NCI-H460 (cell line): ENCODE measurements at regions not wholly inside any gene's neighbourhood (a gene's known extent, or its start where the extent isn't known, plus 50 kb on each side); places are given as distances from the start of the nearest gene placed in this dataset.
"Not testable (repeated sequence)": the region's sequence is repeated elsewhere in the genome, so short reads cannot be mapped to it uniquely, and the experiment has no call there.

Source experiments
- DNase-seq: peaks from one replicate; pipeline ENCODE4 v3.0.0-alpha.2; 2016; ENCODE audit warnings: low read depth; ENCODE audit errors: extremely low read depth

DNA sequence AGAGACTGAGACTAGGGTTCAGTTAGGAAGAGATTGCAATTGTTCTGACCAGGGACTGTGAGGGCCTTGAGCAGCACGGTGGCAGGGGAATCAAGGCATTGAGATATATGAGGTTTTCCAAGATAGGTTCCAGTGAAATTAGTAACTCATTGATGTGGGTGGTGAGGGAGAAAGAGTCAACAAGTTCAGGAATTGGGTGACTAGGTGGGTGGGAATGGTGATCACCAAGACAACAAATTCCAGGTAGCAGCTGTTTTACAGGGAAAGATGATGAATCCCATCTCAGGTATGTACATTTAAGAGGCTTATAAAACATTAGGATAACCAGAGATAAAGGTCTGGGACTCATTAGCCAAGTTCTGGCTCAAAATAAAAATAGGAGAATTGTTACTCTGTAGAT is 251.5 kb upstream of the MGAT5 start:
- DNase-seq: no peak

GRCh38 chr2:134002921-134003320 is 251.0 kb upstream of the MGAT5 start:
- DNase-seq: no peak

DNA sequence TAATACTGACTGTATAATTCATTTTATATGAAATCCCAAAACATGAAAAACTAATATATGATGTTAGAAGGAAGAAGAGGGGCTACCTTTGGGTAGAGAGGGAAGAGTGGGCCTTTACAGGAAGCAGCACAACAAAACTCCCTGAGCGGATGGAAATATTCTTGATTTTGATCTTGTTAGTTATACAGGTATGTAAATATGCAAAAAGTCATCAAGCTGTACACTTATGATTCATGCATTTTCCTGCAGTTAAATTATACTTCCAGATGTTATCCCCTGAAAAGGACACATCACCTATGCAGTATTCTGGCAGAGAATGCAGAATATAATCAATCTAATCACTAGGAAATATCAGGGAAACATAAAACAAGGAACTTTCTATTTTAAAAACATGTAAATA is 249.4 kb upstream of the MGAT5 start:
- DNase-seq: no peak

DNA sequence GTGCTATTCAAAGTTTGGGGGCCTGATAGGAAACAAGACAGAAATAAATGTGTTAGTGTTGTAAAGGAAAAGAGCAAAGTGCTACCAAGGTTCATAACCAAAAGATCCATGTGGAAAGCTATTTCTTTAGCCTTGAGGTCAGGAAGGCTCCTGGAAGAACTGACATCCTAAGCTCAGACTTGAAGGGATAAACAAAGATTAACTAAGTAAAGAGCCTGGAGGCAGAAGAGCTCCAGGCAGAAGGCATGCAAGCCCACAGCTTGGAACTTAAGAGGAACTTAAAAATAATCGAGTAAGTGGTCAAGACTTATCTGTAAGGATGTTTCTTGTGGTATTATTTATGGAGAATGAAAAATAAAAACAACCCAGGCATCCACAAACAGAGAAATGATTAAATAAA is 245.0 kb upstream of the MGAT5 start:
- DNase-seq: no peak

DNA sequence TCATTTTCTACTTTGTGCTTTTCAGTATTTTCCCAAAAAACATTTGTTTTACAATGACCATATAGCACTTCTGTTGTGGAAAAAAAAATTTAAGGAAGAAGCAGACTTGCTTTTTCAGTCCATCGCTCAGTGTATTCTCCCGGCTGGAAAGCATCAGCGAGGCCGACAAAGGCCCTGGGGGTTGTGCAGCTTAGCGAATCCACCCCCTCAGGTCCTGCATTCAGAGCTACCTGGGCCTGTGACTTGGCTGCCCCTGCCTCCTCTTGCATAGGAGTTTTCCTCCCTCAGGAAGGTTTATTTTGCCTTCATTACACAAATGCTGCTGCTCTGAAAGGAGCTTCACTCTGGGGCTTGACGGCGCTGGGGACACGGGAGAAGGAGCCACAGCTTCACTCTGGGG is 244.4 kb upstream of the MGAT5 start:
- DNase-seq: no peak

DNA sequence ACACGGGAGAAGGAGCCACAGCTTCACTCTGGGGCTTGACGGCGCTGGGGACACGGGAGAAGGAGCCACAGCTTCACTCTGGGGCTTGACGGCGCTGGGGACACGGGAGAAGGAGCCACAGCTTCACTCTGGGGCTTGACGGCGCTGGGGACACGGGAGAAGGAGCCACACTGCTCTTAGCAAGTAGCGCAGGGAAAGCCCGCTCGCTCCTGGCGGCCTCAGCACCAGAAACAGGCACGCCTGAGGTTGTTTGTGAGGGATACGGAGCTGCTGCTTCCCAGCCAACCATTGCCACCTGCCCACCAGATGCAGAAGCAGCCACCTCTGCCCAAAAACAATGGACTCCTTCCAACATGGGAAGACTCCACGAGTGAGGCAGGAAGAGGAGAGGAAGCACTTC is 244.0 kb upstream of the MGAT5 start:
- DNase-seq: not testable (repeated sequence)

DNA sequence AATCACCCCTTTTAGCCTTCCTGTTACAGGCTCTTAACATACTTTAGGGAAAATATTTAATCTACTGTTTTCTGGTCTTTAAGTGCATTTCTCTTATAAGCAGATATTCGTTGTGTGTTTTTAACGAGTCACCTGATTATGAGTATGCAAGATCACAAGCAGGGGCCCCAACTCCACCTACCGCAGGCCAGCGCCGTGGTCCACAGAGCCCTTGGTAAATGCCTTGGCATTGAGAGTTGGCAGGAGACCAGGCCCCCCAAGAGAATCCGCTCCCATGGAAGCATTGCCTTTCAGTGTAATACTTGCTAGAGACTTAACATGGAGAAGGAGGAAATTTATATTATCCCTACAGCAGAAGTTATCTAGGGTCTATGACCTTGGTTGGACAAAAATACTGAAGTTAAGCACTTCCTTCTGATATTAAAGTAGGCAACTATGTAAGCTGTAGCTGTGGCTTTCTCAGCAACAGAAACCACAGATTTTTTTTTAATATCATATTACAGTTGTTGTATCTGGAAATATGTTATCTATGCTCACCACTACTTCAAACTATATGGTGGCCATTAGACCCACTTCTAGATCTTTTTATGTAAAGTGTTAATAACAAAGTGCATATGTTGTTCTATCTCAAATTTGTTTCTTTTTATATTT is 241.8 kb upstream of the MGAT5 start:
- DNase-seq: no peak

DNA sequence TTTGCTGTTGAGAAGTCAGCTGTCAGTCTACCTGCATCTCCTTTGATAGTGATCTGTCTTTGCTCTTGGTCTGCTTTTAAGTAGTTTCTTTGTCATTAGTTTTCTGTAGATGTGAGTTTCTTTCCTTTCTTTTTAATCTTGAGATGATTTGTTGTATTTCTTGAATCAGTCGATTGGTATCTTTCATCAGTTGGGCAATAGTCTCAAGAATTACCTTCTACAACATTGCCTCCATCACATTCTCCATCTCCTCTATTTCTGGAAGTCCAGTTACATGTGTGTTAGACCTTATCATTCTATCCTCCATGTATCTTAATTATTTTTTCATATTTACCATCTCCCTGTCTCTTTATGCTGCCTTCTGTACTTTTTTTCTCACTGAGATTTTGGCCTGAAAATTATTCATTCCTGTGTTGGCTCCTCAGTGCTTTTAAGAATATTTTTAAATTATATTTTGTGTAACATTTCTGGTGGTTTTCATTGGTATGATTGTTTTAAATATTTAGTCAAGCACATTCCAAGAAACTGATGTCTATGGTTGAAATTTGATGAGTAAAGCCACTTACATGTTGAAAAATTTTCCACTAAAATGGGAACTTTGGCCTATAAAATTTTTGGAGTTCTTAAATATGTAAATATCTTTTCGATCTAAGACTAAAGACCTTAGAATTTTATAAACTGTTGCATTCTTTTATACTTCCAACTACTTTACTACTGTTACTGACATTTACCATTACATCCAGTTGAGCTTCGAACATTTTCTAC is 239.5 kb upstream of the MGAT5 start:
- DNase-seq: no peak

DNA sequence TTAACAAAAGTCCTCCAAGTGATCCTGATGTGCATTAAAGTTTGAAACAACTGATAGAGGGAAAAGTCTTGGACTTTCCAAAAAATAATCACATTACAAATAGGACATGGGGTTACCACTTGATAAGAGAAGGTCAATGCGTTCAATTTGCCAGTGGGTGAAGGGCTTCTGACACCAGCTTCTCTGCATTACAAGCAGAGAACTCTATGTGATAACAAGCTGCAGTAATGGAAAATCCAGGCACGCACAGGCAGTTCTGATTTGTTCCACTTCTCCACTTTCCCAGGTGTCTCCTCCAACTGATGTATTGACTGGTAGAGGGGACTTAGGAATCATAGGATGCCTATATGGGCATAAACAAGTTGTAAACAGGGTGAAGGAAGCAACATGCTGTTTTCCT is 234.0 kb upstream of the MGAT5 start:
- no peak for DNase-seq

- DNase-seq: no peak
These were observed 233.3 kb upstream of the MGAT5 start for GRCh38 chr2:134020608-134021007.

- DNase-seq: no peak
These were observed 231.9 kb upstream of the MGAT5 start for GRCh38 chr2:134021830-134022524.

DNA sequence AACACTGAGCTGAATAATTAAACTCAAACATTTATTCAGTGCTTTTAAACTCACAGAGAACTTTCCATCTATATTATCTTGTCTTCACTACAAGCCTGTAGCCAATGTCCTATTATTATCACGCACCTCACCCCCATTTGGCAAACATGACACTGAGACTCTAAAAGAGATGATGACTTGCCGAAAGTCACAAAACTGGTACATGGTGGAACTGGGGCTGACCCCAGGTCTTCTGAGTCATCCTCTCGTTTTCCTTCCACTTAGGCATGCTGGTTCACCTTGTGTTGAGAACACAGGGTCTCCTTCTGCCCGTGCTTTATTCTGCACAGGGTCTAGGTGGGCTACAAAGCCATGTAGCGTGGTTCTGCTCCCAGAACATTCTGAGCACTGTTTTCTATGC is 230.0 kb upstream of the MGAT5 start:
- no peak for DNase-seq

DNA sequence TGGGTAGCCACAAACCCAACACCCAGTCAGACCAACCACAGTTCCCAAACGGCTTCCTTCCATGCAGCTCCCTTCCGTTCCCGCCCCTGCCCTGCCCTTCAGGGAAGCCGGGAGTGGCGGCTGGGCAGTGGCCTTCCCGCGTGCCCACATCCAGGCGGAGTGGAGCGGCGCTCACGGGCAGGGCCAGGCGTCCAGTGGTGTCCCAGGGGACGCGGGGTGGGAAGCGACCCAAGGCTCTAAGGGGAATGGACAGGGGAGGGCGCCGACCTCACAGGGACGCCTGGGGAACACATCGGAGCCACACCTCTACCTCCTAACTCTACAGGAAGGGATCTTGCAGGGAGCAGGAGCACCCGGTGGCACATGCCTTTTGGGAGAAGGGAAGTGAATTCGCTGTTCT is 225.9 kb upstream of the MGAT5 start:
- DNase-seq: no peak

DNA sequence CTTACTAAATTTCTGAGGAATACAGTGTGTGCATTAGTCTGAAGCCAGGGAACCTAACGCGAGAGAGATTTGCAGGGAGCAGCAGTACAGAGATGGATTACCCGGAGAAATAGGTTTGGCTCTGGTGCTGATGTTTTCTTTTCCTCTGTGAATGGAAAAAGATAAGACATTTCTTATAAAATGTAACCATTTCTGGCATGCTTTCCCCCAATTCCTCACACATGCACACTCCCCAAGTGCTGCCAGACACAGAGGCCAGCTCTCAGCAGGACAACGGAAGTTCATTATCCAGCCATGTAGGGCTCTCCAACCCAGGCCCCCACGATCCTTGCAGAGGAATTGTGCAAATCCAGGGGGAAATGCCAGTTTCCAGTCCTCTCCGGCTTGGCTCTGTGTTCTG is 224.5 kb upstream of the MGAT5 start:
- no peak for DNase-seq

DNA sequence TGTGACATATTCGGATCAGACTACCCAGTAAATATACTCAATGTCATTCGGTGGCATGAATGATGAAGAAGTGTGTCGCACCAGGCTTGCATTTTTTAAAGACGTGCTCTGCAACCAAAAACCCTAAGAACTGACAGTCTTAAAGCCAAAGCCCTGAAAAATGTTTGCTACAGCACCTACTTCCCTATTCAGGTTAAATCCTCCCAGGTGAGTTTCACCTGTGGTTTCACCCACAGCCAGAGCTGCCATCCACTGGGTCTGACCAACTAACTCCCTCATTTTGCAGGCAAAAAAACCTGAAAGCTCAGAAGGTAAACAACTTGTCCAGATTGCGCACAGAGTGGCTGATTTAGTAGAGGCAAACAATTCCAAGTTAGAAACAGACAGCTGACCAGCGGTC is 222.3 kb upstream of the MGAT5 start:
- DNase-seq: no peak

- no peak for DNase-seq
These were observed 218.1 kb upstream of the MGAT5 start for GRCh38 chr2:134035605-134036370.

DNA sequence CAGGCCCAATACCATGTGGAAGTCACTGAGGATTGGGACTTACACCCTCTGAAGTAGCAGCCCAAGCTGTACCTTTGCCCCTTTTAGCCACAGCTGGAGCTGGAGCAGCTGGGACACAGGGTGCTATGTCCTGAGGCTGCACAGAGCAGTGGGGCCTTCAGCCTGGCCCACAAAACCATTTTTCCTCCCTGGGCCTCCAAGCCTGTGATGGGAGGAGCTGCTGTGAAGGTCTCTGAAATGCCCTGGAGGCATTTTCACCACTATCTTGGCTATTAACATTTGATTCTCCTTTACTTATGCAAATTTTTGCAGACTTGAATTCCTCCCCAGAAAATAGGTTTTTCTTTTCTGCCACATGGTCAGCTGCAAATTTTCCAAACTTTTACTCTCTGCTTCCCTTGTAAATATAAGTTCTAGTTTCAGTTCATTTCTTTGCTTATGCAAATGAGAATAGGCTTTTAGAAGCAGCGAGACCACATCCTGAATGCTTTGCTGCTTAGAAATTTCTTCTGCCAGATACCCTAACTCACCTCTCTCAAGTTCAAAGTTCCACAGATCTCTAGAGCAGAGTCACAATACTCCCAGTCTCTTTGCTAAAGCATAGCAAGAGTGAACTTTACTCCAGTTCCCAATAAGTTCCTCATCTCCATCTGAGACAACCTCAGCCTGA is 213.8 kb upstream of the MGAT5 start:
- no peak for DNase-seq

DNA sequence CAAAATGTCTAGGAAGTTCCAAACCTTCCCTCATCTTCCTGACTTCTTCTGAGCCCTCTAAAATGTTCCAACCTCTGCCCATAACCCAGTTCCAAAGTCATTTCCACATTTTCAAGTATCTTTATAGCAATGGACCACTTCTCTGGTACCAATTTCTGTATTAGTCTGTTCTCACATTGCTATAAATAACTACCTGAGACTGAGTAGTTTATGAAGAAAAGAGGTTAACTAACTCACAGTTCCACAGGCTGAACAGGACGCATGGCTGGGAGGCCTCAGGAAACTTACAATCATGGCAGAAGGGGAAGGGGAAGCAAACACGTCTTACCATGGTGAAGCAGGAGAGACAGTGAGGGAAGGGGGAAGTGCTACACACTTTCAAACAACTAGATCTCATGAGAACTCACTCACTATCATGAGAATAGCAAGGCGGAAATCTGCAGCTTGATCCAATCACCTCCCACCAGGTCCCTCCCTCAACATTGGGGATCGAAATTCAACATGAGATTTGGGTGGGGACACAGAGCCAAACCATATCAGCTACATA is 213.2 kb upstream of the MGAT5 start:
- DNase-seq: not testable (repeated sequence)

- no peak for DNase-seq
These were observed 212.0 kb upstream of the MGAT5 start for GRCh38 chr2:134041877-134042276.

GRCh38 chr2:134043028-134043427 is 210.8 kb upstream of the MGAT5 start:
- DNase-seq: not testable (repeated sequence)
